ENCODE measurements at regions not wholly inside any gene's neighbourhood (a gene's known extent, or its start where the extent isn't known, plus 50 kb on each side); places are given as distances from the start of the nearest gene placed in this dataset.

- Histone ChIP-seq H3K79me1 (ENCODE audit: low read depth, low read length) (no peaks in the 10 kb centered on the region), H2BK5ac (ENCODE audit: low read depth, low read length) (no peak overlapping the region), H4K20me1 (replicated peaks in 1 of 2; ENCODE audit: control insufficient read depth in 1 of 2, insufficient read depth in 2 of 2, low read length in 2 of 2) (no peaks in the 10 kb centered on the region), H4K8ac (ENCODE audit: extremely low read depth, insufficient read depth, low read length) (no peak overlapping the region), H3K4me2 (ENCODE audit: insufficient read depth in 1 of 2, low read depth in 2 of 2, low read length in 2 of 2) (no peak overlapping the region), H2AK5ac (ENCODE audit: low read depth, low read length) (no peak overlapping the region), H3K4me1 (replicated peaks in 1 of 4; ENCODE audit: control insufficient read depth in 3 of 4, insufficient read depth in 4 of 4, low read length in 3 of 4) (peaks cover 0 to 7% (median 3%) of the 10 kb centered on the region in 4 experiments; a peak in 4 of 7 replicates), H4K91ac (replicated peaks; ENCODE audit: insufficient read length, low read length) (no peak overlapping the region), H4K5ac (ENCODE audit: insufficient read length, low read depth, low read length) (no peak overlapping the region), H2BK15ac (ENCODE audit: low read length) (no peak overlapping the region), H3K9ac (replicated peaks in 1 of 4; ENCODE audit: extremely low read depth in 1 of 4, low read depth in 3 of 4, low read length in 3 of 4) (no peak overlapping the region), H2BK12ac (ENCODE audit: low read depth, low read length) (no peak overlapping the region), H3K18ac (ENCODE audit: extremely low read depth, low read length) (no peak overlapping the region), H3K9me3 (ENCODE audit: insufficient read depth in 2 of 2, low read depth in 1 of 2, low read length in 1 of 2) (no peaks in the 10 kb centered on the region), H3K27me3 (replicated peaks in 1 of 4; ENCODE audit: control insufficient read depth in 3 of 4, extremely low read depth in 1 of 4, insufficient read depth in 3 of 4, low read length in 3 of 4) (no peaks in the 10 kb centered on the region; a peak in 1 of 7 replicates), H3K27ac (ENCODE audit: low read depth, low read length) (no peak overlapping the region), H3K79me2 (ENCODE audit: control insufficient read depth in 1 of 2, insufficient read depth in 2 of 2, low read length in 2 of 2) (no peaks in the 10 kb centered on the region), H3K23ac (ENCODE audit: insufficient read length) (no peak overlapping the region), H3K4ac (replicated peaks; ENCODE audit: insufficient read length, low read depth, low read length) (no peak overlapping the region), H3K23me2 (ENCODE audit: low read depth, low read length) (peaks cover 7% of the 10 kb centered on the region; the same call in 1 of the 2 replicates), H3K14ac (ENCODE audit: insufficient read length) (no peak overlapping the region), H2BK120ac (replicated peaks; ENCODE audit: low read depth, low read length) (no peak overlapping the region), H3K4me3 (ENCODE audit: extremely low read depth in 1 of 4, insufficient read depth in 2 of 4, low read depth in 3 of 4, low read length in 4 of 4) (no peak overlapping the region), H2AFZ (ENCODE audit: low read length) (no peak overlapping the region), H3K36me3 (ENCODE audit: control insufficient read depth in 2 of 4, insufficient read depth in 4 of 4, low read length in 3 of 4) (no peaks in the 10 kb centered on the region), H2BK20ac (ENCODE audit: low read length) (no peak overlapping the region), H3K56ac (replicated peaks; ENCODE audit: insufficient read length, low read depth, low read length) (no peak overlapping the region)
- ChIA-PET CTCF (ENCODE audit: partially characterized antibody) (interaction anchor here (0.7 to 3.7 kb wide), 6 partner anchors 20 to 441 kb away, joined by 3 to 43 read pairs (median 8); no protein-coding TSS in a partner anchor), POLR2A (ENCODE audit: partially characterized antibody) (no interaction called here)
- TF ChIP-seq SIRT6 (IDR thresholded peaks at IDR 0.05; ENCODE audit: low read length): no peak
- DNase-seq (ENCODE audit: low read depth in 1 of 2, low spot score in 2 of 2): no peak
- FAIRE-seq: no peak
- WGBS, 2 experiments (ENCODE audit: extremely low coverage in 1 of 2, insufficient coverage in 1 of 2, insufficient read length in 1 of 2, insufficient replicate concordance in 2 of 2, low coverage in 1 of 2, low lambda C conversion rate in 2 of 2, missing lambda C conversion rate in 1 of 2): 96% methylated on average over 4 of the region's 4 CpGs; no CpG with 5 or more reads in 1 of the 2 experiments
These were observed 74.5 kb downstream of the S1PR1 start for GRCh38 chr1:101311146-101311920.
